AG10803 (cell line): ENCODE measurements at regions not wholly inside any gene's neighbourhood (a gene's known extent, or its start where the extent isn't known, plus 50 kb on each side); places are given as distances from the start of the nearest gene placed in this dataset.
A peak's percentile ranks its signal among the peaks of the same experiment; 100 is the strongest.

ENCODE experiments used
- DNase-seq: peaks from one replicate; pipeline ENCODE4 v3.0.0; 2010; ENCODE audit warnings: low read depth
- H3K4me3 ChIP-seq: 2 replicates; pipeline ENCODE4 v1.5.1; 2011; ENCODE audit warnings: mild to moderate bottlenecking, low read length, control low read depth
- TF ChIP-seq, protein P1 (sequence below): conservative IDR thresholded peaks from 2 replicates; pipeline ENCODE4 v1.5.1; 2011; ENCODE audit warnings: mild to moderate bottlenecking, low read length, control low read depth, inconsistent platforms

DNA sequence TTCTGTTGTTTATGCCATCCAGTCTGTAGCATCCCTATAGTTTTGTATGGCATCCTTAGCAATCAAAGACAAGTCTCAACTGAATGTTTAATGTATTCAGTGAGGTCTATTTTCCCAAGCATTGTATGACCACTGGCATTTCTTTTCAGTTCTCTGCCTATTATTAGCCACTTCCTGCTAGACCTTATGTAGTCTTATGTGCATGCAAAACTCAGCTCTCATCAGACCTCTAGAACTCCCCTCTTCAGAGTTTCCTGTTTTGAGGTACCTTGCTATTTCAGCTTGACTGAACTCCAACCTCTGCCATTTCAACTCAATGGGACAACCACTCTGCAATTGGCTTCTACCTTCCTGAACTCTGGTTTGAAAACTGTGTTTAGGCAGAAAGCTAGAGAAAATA, 113.2 kb downstream of the SLC25A46 start:
- no peak for DNase-seq
- TF ChIP-seq, protein P1, sequence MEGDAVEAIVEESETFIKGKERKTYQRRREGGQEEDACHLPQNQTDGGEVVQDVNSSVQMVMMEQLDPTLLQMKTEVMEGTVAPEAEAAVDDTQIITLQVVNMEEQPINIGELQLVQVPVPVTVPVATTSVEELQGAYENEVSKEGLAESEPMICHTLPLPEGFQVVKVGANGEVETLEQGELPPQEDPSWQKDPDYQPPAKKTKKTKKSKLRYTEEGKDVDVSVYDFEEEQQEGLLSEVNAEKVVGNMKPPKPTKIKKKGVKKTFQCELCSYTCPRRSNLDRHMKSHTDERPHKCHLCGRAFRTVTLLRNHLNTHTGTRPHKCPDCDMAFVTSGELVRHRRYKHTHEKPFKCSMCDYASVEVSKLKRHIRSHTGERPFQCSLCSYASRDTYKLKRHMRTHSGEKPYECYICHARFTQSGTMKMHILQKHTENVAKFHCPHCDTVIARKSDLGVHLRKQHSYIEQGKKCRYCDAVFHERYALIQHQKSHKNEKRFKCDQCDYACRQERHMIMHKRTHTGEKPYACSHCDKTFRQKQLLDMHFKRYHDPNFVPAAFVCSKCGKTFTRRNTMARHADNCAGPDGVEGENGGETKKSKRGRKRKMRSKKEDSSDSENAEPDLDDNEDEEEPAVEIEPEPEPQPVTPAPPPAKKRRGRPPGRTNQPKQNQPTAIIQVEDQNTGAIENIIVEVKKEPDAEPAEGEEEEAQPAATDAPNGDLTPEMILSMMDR, result no peak
- H3K4me3 ChIP-seq, result no peak overlapping the region

- no peak overlapping the region for H3K4me3 ChIP-seq
- DNase-seq, result no peak
- TF ChIP-seq, protein P1, result no peak
Observed at GRCh38 chr5:110852541-110852940, 113.7 kb downstream of the SLC25A46 start.

- TF ChIP-seq, protein P1, result no peak
- no peak overlapping the region for H3K4me3 ChIP-seq
- no peak for DNase-seq
Observed at GRCh38 chr5:110853267-110853666, 114.5 kb downstream of the SLC25A46 start.

GRCh38 chr5:110854200-110854599, 115.4 kb downstream of the SLC25A46 start:
- H3K4me3 ChIP-seq, result no peak overlapping the region
- TF ChIP-seq, protein P1, result no peak
- DNase-seq, result no peak

- no peak overlapping the region for H3K4me3 ChIP-seq
- TF ChIP-seq, protein P1, result no peak
- DNase-seq, result no peak
Observed at GRCh38 chr5:110855961-110856360, 117.2 kb downstream of the SLC25A46 start.

- no peak overlapping the region for H3K4me3 ChIP-seq
- TF ChIP-seq, protein P1, result peak; percentile 36
- DNase-seq, result peak; percentile 2
Observed at GRCh38 chr5:110865400-110866094, 126.7 kb downstream of the SLC25A46 start.

- TF ChIP-seq, protein P1, result no peak
- DNase-seq, result no peak
Observed at GRCh38 chr5:110869927-110870326, 131.1 kb downstream of the SLC25A46 start.

More at GRCh38 chr5:110869927-110870326, 131.1 kb downstream of the SLC25A46 start:
- H3K4me3 ChIP-seq, result no peak overlapping the region
